Vagina (tissue), 2 donors: ENCODE measurements at regions not wholly inside any gene's neighbourhood (a gene's known extent, or its start where the extent isn't known, plus 50 kb on each side); places are given as distances from the start of the nearest gene placed in this dataset.

Experiments
- POLR2A ChIP-seq, 2 donors: fragments of 450-650 bp; IDR thresholded peaks; one replicate each; pipeline ENCODE4 v1.6.1; 2017; ENCODE audit warnings: antibody characterized with exemption in 2 of 2, mild to moderate bottlenecking in 2 of 2, moderate library complexity in 2 of 2
- POLR2AphosphoS5 ChIP-seq, 2 donors: sonication (generic); formaldehyde crosslinking; IDR thresholded peaks; one replicate each; pipeline ENCODE4 v1.9.0; 2017; ENCODE audit warnings: antibody characterized with exemption in 2 of 2, mild to moderate bottlenecking in 2 of 2, low read depth in 1 of 2; ENCODE audit not compliant: insufficient read depth in 1 of 2
- TF ChIP-seq, protein P1 (sequence below), 3 experiments: fragments of 450-650 bp in 2 of 3; fragments of 200-600 bp in 1 of 3; sonication (generic) in 1 of 3; IDR thresholded peaks; one replicate each; pipeline ENCODE4 v1.5.1; 2017 to 2019; ENCODE audit warnings: antibody characterized with exemption in 3 of 3, mild to moderate bottlenecking in 2 of 3, moderate library complexity in 2 of 3

DNA sequence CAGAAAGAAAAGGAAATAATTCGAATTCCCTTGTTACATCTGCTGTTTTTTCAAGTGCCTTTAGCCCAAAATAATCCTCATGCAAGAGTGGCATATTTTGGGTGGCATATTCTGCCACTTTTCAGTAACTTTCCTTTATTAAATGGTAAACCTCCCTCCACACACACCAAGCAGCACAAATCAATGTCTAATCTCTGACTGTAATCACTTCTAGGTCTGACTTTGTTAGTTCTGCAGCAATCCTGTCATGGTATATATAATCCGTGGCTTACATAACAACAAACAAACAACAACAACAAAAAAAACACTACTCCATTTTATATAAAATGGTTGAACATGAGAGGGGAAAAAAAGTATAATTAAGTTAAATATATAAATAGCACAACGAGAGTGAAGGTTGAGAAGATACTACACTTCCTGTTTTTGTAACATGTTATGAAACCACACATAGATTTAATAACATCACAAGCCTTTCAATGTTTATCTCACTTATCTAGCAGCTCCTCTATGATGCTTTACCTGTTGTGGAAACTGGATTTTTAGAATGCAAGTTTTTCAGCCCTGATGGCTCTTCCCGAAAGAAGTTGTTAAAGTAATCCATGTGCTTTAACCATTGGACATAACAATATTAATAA is 715.4 kb downstream of the GRXCR1 start:
- no peak for TF ChIP-seq POLR2A (IDR thresholded peaks at IDR 0.05)
- TF ChIP-seq, protein P1, sequence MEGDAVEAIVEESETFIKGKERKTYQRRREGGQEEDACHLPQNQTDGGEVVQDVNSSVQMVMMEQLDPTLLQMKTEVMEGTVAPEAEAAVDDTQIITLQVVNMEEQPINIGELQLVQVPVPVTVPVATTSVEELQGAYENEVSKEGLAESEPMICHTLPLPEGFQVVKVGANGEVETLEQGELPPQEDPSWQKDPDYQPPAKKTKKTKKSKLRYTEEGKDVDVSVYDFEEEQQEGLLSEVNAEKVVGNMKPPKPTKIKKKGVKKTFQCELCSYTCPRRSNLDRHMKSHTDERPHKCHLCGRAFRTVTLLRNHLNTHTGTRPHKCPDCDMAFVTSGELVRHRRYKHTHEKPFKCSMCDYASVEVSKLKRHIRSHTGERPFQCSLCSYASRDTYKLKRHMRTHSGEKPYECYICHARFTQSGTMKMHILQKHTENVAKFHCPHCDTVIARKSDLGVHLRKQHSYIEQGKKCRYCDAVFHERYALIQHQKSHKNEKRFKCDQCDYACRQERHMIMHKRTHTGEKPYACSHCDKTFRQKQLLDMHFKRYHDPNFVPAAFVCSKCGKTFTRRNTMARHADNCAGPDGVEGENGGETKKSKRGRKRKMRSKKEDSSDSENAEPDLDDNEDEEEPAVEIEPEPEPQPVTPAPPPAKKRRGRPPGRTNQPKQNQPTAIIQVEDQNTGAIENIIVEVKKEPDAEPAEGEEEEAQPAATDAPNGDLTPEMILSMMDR (IDR thresholded peaks at IDR 0.05), result no peak
- TF ChIP-seq POLR2AphosphoS5 (IDR thresholded peaks at IDR 0.05; ENCODE audit: insufficient read depth in 1 of 2, low read depth in 1 of 2), result no peak
